Stomach (tissue), 8 donors: ENCODE measurements at regions not wholly inside any gene's neighbourhood (a gene's known extent, or its start where the extent isn't known, plus 50 kb on each side); places are given as distances from the start of the nearest gene placed in this dataset.
A peak's percentile ranks its signal among the peaks of the same experiment; 100 is the strongest.

Experiments used
- DNase-seq, 2 donors: peaks; one replicate each; pipeline versions ENCODE4 v3.0.0 to v3.0.0-alpha.2; 2013 to 2019
- H3K27ac ChIP-seq, 5 donors: fragments of 200-600 bp in 4 of 5; sonication (generic) in 4 of 5; one replicate each; pipeline ENCODE4 v1.5.1; 2013 to 2019; ENCODE audit warnings: mild to moderate bottlenecking in 1 of 5, moderate library complexity in 1 of 5
- H3K27me3 ChIP-seq, 3 donors: fragments of 200-600 bp; sonication (generic); one replicate each; pipeline ENCODE4 v1.5.1; 2017 to 2019; ENCODE audit warnings: mixed run types in 1 of 3
- H3K36me3 ChIP-seq, 4 donors: fragments of 200-600 bp; sonication (generic); 1 replicate in 3 of 4; 2 replicates in 1 of 4; pipeline ENCODE4 v1.5.1; 2016 to 2019
- H3K4me1 ChIP-seq, 4 donors: fragments of 200-600 bp; sonication (generic); one replicate each; pipeline ENCODE4 v1.5.1; 2016 to 2019
- H3K4me3 ChIP-seq, 4 donors: fragments of 200-600 bp; sonication (generic) in 3 of 4; one replicate each; pipeline ENCODE4 v1.5.1; 2016 to 2019; ENCODE audit warnings: mild to moderate bottlenecking in 1 of 4
- H3K9me3 ChIP-seq, 4 donors: fragments of 200-600 bp; sonication (generic); one replicate each; pipeline ENCODE4 v1.5.1; 2016 to 2019
- EP300 ChIP-seq: sonication (generic); formaldehyde crosslinking; IDR thresholded peaks from one replicate; pipeline ENCODE4 v1.6.1; 2017; ENCODE audit warnings: antibody characterized with exemption
- POLR2A ChIP-seq, 4 donors: fragments of 450-650 bp; IDR thresholded peaks; one replicate each; pipeline ENCODE4 v1.6.1; 2016; ENCODE audit warnings: antibody characterized with exemption in 4 of 4, control low read depth in 2 of 4, mild to moderate bottlenecking in 1 of 4, moderate library complexity in 1 of 4
- POLR2AphosphoS5 ChIP-seq, 3 donors: sonication (generic); formaldehyde crosslinking; IDR thresholded peaks; one replicate each; pipeline ENCODE4 v1.6.1; 2016; ENCODE audit warnings: antibody characterized with exemption in 3 of 3
- WGBS, 5 donors: extraction: QIAGEN DNeasy Blood & Tissue Kit in 3 of 5; methylation state at CpG; one replicate each; pipeline versions ENCODE4 v1.1.5 to v1.1.7; 2013 to 2018; 5-methylcytosine and 5-hydroxymethylcytosine counted together
- intact Hi-C: fragments of 100-400 bp; cut with DNase I; formaldehyde crosslinking; loops from one replicate; pipeline ENCODE4 v1.15.1; 2023; ENCODE audit warnings: low total_unique reads
- small RNA-seq, 4 donors: library from RNA; depleted of rRNA; stranded (forward); fragments of <200 nt; gene quantifications; one replicate each; pipeline ENCODE3, GENCODE V24; 2016
- TF ChIP-seq, protein P1 (sequence below), 7 experiments: fragments of 450-650 bp in 4 of 7; fragments of 200-600 bp in 3 of 7; sonication (generic) in 3 of 7; IDR thresholded peaks; one replicate each; pipeline ENCODE4 v1.5.1; 2016 to 2019; ENCODE audit warnings: antibody characterized with exemption in 7 of 7, control low read depth in 2 of 7, mild to moderate bottlenecking in 1 of 7
- donor health status: healthy with polysubstance abuse.
- donor health status: Bipolar disorder and iron deficiency.
- donor health status: healthy.

GRCh38 chr12:47297993-47298392 lies 218.2 kb upstream of the AMIGO2 start:
- H3K9me3 ChIP-seq: no peaks in the 10 kb centered on the region

DNA sequence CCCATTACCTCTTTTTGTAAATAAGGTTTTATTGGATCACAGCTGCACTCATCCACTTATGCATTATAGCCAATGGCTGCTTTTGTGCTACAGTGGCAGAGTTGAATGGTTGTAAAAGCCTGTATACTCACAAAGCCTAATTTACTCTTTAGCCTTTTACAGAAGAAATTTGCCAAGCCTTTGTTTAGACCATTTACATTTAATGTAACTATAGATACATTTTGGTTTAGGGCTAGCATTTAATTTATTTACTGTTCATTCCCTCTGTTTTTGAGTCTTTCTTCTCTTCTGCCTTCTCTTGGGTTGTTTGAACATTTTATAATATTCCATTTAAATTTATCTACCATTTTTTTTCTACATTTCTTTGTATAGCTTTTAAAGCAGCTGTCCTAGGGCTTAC lies 217.1 kb upstream of the AMIGO2 start:
- Histone ChIP-seq H3K27me3 (no peaks in the 10 kb centered on the region), H3K9me3 (no peaks in the 10 kb centered on the region), H3K4me3 (no peak overlapping the region), H3K27ac (no peak overlapping the region), H3K36me3 (no peaks in the 10 kb centered on the region), H3K4me1 (no peaks in the 10 kb centered on the region)
- TF ChIP-seq EP300 (no peak), POLR2A (IDR thresholded peaks at IDR 0.05) (no peak), POLR2AphosphoS5 (IDR thresholded peaks at IDR 0.05) (no peak)
- TF ChIP-seq, protein P1, sequence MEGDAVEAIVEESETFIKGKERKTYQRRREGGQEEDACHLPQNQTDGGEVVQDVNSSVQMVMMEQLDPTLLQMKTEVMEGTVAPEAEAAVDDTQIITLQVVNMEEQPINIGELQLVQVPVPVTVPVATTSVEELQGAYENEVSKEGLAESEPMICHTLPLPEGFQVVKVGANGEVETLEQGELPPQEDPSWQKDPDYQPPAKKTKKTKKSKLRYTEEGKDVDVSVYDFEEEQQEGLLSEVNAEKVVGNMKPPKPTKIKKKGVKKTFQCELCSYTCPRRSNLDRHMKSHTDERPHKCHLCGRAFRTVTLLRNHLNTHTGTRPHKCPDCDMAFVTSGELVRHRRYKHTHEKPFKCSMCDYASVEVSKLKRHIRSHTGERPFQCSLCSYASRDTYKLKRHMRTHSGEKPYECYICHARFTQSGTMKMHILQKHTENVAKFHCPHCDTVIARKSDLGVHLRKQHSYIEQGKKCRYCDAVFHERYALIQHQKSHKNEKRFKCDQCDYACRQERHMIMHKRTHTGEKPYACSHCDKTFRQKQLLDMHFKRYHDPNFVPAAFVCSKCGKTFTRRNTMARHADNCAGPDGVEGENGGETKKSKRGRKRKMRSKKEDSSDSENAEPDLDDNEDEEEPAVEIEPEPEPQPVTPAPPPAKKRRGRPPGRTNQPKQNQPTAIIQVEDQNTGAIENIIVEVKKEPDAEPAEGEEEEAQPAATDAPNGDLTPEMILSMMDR (IDR thresholded peaks at IDR 0.05): no peak
- no peak for DNase-seq
- intact Hi-C loops: no loop called here

More at GRCh38 chr12:47297993-47298392, 218.2 kb upstream of the AMIGO2 start:
- TF ChIP-seq POLR2AphosphoS5 (IDR thresholded peaks at IDR 0.05): no peak
- TF ChIP-seq EP300: no peak
- TF ChIP-seq POLR2A (IDR thresholded peaks at IDR 0.05): no peak
- TF ChIP-seq, protein P1 (IDR thresholded peaks at IDR 0.05): no peak
- H3K4me3 ChIP-seq: no peak overlapping the region
- H3K4me1 ChIP-seq: no peaks in the 10 kb centered on the region
- no peak overlapping the region for H3K27ac ChIP-seq
- H3K36me3 ChIP-seq: no peaks in the 10 kb centered on the region
- intact Hi-C loops: no loop called here
- no peaks in the 10 kb centered on the region for H3K27me3 ChIP-seq
- DNase-seq: no peak

DNA sequence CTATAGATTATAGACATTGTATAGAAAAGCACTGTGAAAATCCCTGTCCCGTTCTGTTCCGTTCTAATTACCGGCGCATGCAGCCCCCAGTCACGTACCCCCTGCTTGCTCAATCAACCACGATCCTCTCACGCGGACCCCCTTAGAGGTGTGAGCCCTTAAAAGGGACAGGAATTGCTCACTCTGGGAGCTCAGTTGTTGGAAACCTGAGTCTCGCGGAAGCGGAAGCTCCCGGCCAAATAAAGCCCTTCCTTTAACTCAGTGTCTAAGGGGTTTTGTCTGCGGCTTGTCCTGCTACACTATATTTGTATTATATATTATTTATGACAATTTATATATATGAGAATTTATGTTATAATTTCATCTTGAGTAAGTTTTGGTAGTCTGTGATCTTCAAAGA lies 213.6 kb upstream of the AMIGO2 start:
- intact Hi-C loops: no loop called here
- no peaks in the 10 kb centered on the region for H3K27me3 ChIP-seq
- no peak overlapping the region for H3K27ac ChIP-seq
- no peak for DNase-seq
- no peak for TF ChIP-seq POLR2AphosphoS5 (IDR thresholded peaks at IDR 0.05)
- TF ChIP-seq, protein P1 (IDR thresholded peaks at IDR 0.05): no peak
- no peak for TF ChIP-seq POLR2A (IDR thresholded peaks at IDR 0.05)
- no peak for TF ChIP-seq EP300
- H3K9me3 ChIP-seq: no peaks in the 10 kb centered on the region
- H3K4me3 ChIP-seq: no peak overlapping the region
- 83 to 89% (median 86%) methylated on average over 13 of the region's 13 CpGs for WGBS, 5 donors
- no peaks in the 10 kb centered on the region for H3K36me3 ChIP-seq
- H3K4me1 ChIP-seq: no peaks in the 10 kb centered on the region

GRCh38 chr12:47286676-47287075 lies 206.9 kb upstream of the AMIGO2 start:
- Histone ChIP-seq H3K9me3 (no peaks in the 10 kb centered on the region), H3K27me3 (no peaks in the 10 kb centered on the region), H3K4me3 (no peak overlapping the region), H3K36me3 (no peaks in the 10 kb centered on the region), H3K27ac (no peak overlapping the region), H3K4me1 (no peaks in the 10 kb centered on the region)
- 51 to 61% (median 54%) methylated on average over 3 of the region's 3 CpGs for WGBS, 5 donors
- intact Hi-C loops: no loop called here
- DNase-seq: peak in 1 of 2 donors; percentile 34
- no peak for TF ChIP-seq EP300
- no peak for TF ChIP-seq POLR2A (IDR thresholded peaks at IDR 0.05)
- TF ChIP-seq, protein P1 (IDR thresholded peaks at IDR 0.05): no peak
- no peak for TF ChIP-seq POLR2AphosphoS5 (IDR thresholded peaks at IDR 0.05)

Small RNA genes in the stretch of these regions (small RNA-seq; reads per million reads assigned to genes)
- gene AC004486.1: 0 reads per million in 4 donors
- gene MIR4494: 0 reads per million in 4 donors
- 0 reads per million in 4 donors for gene RF00264
